ENCODE measurements at regions not wholly inside any gene's neighbourhood (a gene's known extent, or its start where the extent isn't known, plus 50 kb on each side); places are given as distances from the start of the nearest gene placed in this dataset.

- Histone ChIP-seq H2BK5ac (ENCODE audit: low read depth, low read length, poor library complexity) (no peak overlapping the region), H3K4ac (ENCODE audit: low read depth, low read length) (no peak overlapping the region), H3K14ac (ENCODE audit: low read length) (no peak overlapping the region), H4K91ac (ENCODE audit: low read depth, low read length) (no peak overlapping the region), H3K9ac (ENCODE audit: low read length) (no peak overlapping the region), H2AFZ (ENCODE audit: insufficient read depth, low read length, poor library complexity) (no peak overlapping the region), H3K79me1 (ENCODE audit: low read length) (no peaks in the 10 kb centered on the region), H3K27ac (ENCODE audit: low read depth, low read length) (no peak overlapping the region), H2AK5ac (ENCODE audit: low read length) (no peak overlapping the region), H4K12ac (ENCODE audit: low read depth, low read length) (no peak overlapping the region), H3K27me3 (ENCODE audit: insufficient read depth, low read length) (no peaks in the 10 kb centered on the region), H3K4me1 (ENCODE audit: control insufficient read depth in 1 of 2, insufficient read depth in 2 of 2, low read length in 2 of 2) (no peaks in the 10 kb centered on the region), H2BK12ac (ENCODE audit: low read length) (no peak overlapping the region), H3K4me2 (ENCODE audit: low read length) (no peak overlapping the region), H3K9me3 (ENCODE audit: insufficient read depth, low read depth, low read length) (no peaks in the 10 kb centered on the region), H3K23ac (ENCODE audit: low read length) (no peak overlapping the region), H2BK120ac (ENCODE audit: insufficient read depth, low read length, poor library complexity) (no peak overlapping the region), H3K36me3 (ENCODE audit: control insufficient read depth in 1 of 2, insufficient read depth in 2 of 2, low read length in 2 of 2) (no peaks in the 10 kb centered on the region), H4K8ac (ENCODE audit: low read depth, low read length) (no peak overlapping the region), H3K18ac (ENCODE audit: low read length) (no peak overlapping the region), H3K4me3 (ENCODE audit: low read depth, low read length) (no peak overlapping the region), H3K79me2 (ENCODE audit: control insufficient read depth, insufficient read depth, low read length, poor library complexity) (no peaks in the 10 kb centered on the region)
- WGBS (ENCODE audit: extremely low coverage, insufficient coverage, insufficient read length) = no CpG with 5 or more reads among the region's 7 CpGs
- no peak for DNase-seq
These were observed 809.1 kb downstream of the BCL11B start for GRCh38 chr14:98462908-98463307.

GRCh38 chr14:98466807-98467206 is 805.2 kb downstream of the BCL11B start:
- Histone ChIP-seq H4K91ac (ENCODE audit: low read depth, low read length) (no peak overlapping the region), H3K4me3 (ENCODE audit: low read depth, low read length) (no peak overlapping the region), H3K23ac (ENCODE audit: low read length) (no peak overlapping the region), H2AFZ (ENCODE audit: insufficient read depth, low read length, poor library complexity) (no peak overlapping the region), H3K14ac (ENCODE audit: low read length) (no peak overlapping the region), H4K12ac (ENCODE audit: low read depth, low read length) (no peak overlapping the region), H3K4ac (ENCODE audit: low read depth, low read length) (no peak overlapping the region), H2AK5ac (ENCODE audit: low read length) (no peak overlapping the region), H2BK12ac (ENCODE audit: low read length) (no peak overlapping the region), H3K79me1 (ENCODE audit: low read length) (no peaks in the 10 kb centered on the region), H3K18ac (ENCODE audit: low read length) (no peak overlapping the region), H3K36me3 (ENCODE audit: control insufficient read depth in 1 of 2, insufficient read depth in 2 of 2, low read length in 2 of 2) (no peaks in the 10 kb centered on the region), H2BK120ac (ENCODE audit: insufficient read depth, low read length, poor library complexity) (no peak overlapping the region), H2BK5ac (ENCODE audit: low read depth, low read length, poor library complexity) (no peak overlapping the region), H3K9me3 (ENCODE audit: insufficient read depth, low read depth, low read length) (no peaks in the 10 kb centered on the region), H3K4me1 (ENCODE audit: control insufficient read depth in 1 of 2, insufficient read depth in 2 of 2, low read length in 2 of 2) (peaks cover 0 to 4% of the 10 kb centered on the region in 2 experiments), H3K27ac (ENCODE audit: low read depth, low read length) (no peak overlapping the region), H3K9ac (ENCODE audit: low read length) (no peak overlapping the region), H3K27me3 (ENCODE audit: insufficient read depth, low read length) (no peaks in the 10 kb centered on the region), H3K4me2 (ENCODE audit: low read length) (no peak overlapping the region), H4K8ac (ENCODE audit: low read depth, low read length) (no peak overlapping the region), H3K79me2 (ENCODE audit: control insufficient read depth, insufficient read depth, low read length, poor library complexity) (no peaks in the 10 kb centered on the region)
- WGBS (ENCODE audit: extremely low coverage, insufficient coverage, insufficient read length) = no CpG with 5 or more reads among the region's 7 CpGs
- no peak for DNase-seq

- no peak overlapping the region for H2AFZ ChIP-seq (ENCODE audit: insufficient read depth, low read length, poor library complexity)
- H3K4ac ChIP-seq (ENCODE audit: low read depth, low read length) = no peak overlapping the region
- no CpG with 5 or more reads among the region's 4 CpGs for WGBS (ENCODE audit: extremely low coverage, insufficient coverage, insufficient read length)
- H3K4me2 ChIP-seq (ENCODE audit: low read length) = no peak overlapping the region
- H3K36me3 ChIP-seq (ENCODE audit: control insufficient read depth in 1 of 2, insufficient read depth in 2 of 2, low read length in 2 of 2) = no peaks in the 10 kb centered on the region
- no peaks in the 10 kb centered on the region for H3K27me3 ChIP-seq (ENCODE audit: insufficient read depth, low read length)
- H3K79me2 ChIP-seq (ENCODE audit: control insufficient read depth, insufficient read depth, low read length, poor library complexity) = no peaks in the 10 kb centered on the region
- H3K4me3 ChIP-seq (ENCODE audit: low read depth, low read length) = no peak overlapping the region
- peak overlapping the region; percentile 60 for H3K9ac ChIP-seq (ENCODE audit: low read length)
- H3K18ac ChIP-seq (ENCODE audit: low read length) = no peak overlapping the region
- H2BK12ac ChIP-seq (ENCODE audit: low read length) = no peak overlapping the region
- no peak overlapping the region for H2BK5ac ChIP-seq (ENCODE audit: low read depth, low read length, poor library complexity)
- no peak overlapping the region for H2BK120ac ChIP-seq (ENCODE audit: insufficient read depth, low read length, poor library complexity)
- H3K9me3 ChIP-seq (ENCODE audit: insufficient read depth, low read depth, low read length) = no peaks in the 10 kb centered on the region
- H4K91ac ChIP-seq (ENCODE audit: low read depth, low read length) = no peak overlapping the region
- peaks cover 0 to 4% of the 10 kb centered on the region in 2 experiments for H3K4me1 ChIP-seq (ENCODE audit: control insufficient read depth in 1 of 2, insufficient read depth in 2 of 2, low read length in 2 of 2)
- no peak overlapping the region for H2AK5ac ChIP-seq (ENCODE audit: low read length)
- H4K12ac ChIP-seq (ENCODE audit: low read depth, low read length) = no peak overlapping the region
- H3K14ac ChIP-seq (ENCODE audit: low read length) = no peak overlapping the region
- no peak for DNase-seq
- no peak overlapping the region for H3K27ac ChIP-seq (ENCODE audit: low read depth, low read length)
- H4K8ac ChIP-seq (ENCODE audit: low read depth, low read length) = no peak overlapping the region
- no peak overlapping the region for H3K23ac ChIP-seq (ENCODE audit: low read length)
- H3K79me1 ChIP-seq (ENCODE audit: low read length) = no peaks in the 10 kb centered on the region
These were observed 801.3 kb downstream of the BCL11B start for GRCh38 chr14:98470663-98471062.

DNA sequence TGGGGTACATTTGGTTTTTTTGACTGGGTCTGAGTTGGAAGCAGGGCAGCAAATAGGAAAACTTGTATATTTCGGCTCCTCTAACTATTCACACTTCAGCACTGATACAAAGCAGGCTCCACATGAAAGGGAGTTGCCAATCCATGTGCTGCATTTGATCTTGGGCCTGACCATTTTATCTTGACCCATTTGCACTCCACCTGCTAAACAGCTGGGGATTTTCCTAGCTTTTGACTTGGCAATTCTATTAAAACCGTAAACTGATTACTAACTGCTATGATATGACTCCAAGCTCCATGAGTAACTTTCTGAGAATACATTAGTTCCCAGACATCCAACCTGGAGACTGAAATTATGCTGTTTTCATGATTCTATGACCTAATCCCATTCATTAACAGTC is 797.1 kb downstream of the BCL11B start:
- Histone ChIP-seq H3K4me3 (ENCODE audit: low read depth, low read length) (no peak overlapping the region), H2BK12ac (ENCODE audit: low read length) (no peak overlapping the region), H3K23ac (ENCODE audit: low read length) (no peak overlapping the region), H3K4ac (ENCODE audit: low read depth, low read length) (no peak overlapping the region), H2BK120ac (ENCODE audit: insufficient read depth, low read length, poor library complexity) (no peak overlapping the region), H3K4me2 (ENCODE audit: low read length) (no peak overlapping the region), H4K12ac (ENCODE audit: low read depth, low read length) (no peak overlapping the region), H2BK5ac (ENCODE audit: low read depth, low read length, poor library complexity) (no peak overlapping the region), H3K4me1 (ENCODE audit: control insufficient read depth in 1 of 2, insufficient read depth in 2 of 2, low read length in 2 of 2) (peaks cover 0 to 4% of the 10 kb centered on the region in 2 experiments), H3K14ac (ENCODE audit: low read length) (no peak overlapping the region), H2AK5ac (ENCODE audit: low read length) (no peak overlapping the region), H3K79me1 (ENCODE audit: low read length) (no peaks in the 10 kb centered on the region), H4K8ac (ENCODE audit: low read depth, low read length) (no peak overlapping the region), H3K36me3 (ENCODE audit: control insufficient read depth in 1 of 2, insufficient read depth in 2 of 2, low read length in 2 of 2) (no peaks in the 10 kb centered on the region), H2AFZ (ENCODE audit: insufficient read depth, low read length, poor library complexity) (no peak overlapping the region), H3K9ac (ENCODE audit: low read length) (no peak overlapping the region), H3K27ac (ENCODE audit: low read depth, low read length) (no peak overlapping the region), H4K91ac (ENCODE audit: low read depth, low read length) (no peak overlapping the region), H3K27me3 (ENCODE audit: insufficient read depth, low read length) (no peaks in the 10 kb centered on the region), H3K9me3 (ENCODE audit: insufficient read depth, low read depth, low read length) (no peaks in the 10 kb centered on the region), H3K79me2 (ENCODE audit: control insufficient read depth, insufficient read depth, low read length, poor library complexity) (no peaks in the 10 kb centered on the region), H3K18ac (ENCODE audit: low read length) (no peak overlapping the region)
- WGBS (ENCODE audit: extremely low coverage, insufficient coverage, insufficient read length) = no CpG with 5 or more reads among the region's 2 CpGs
- DNase-seq = no peak
